ENCODE measurements at regions not wholly inside any gene's neighbourhood (a gene's known extent, or its start where the extent isn't known, plus 50 kb on each side); places are given as distances from the start of the nearest gene placed in this dataset.

GRCh38 chr15:46242935-46243334, 608.1 kb downstream of the SQOR start:
- no peaks in the 10 kb centered on the region for H3K9me3 Mint-ChIP-seq (ENCODE audit: low read depth)
- H3K27me3 Mint-ChIP-seq = no peaks in the 10 kb centered on the region
- no peak overlapping the region for H3K27ac Mint-ChIP-seq
- DNase-seq (ENCODE audit: low spot score, unreplicated experiment) = no peak
- H3K4me1 Mint-ChIP-seq (ENCODE audit: low read depth) = peaks cover 3% of the 10 kb centered on the region
- H3K36me3 Mint-ChIP-seq (ENCODE audit: insufficient read depth) = no peaks in the 10 kb centered on the region
- no peak overlapping the region for H3K4me3 Mint-ChIP-seq (ENCODE audit: low read depth)
- no peak for TF ChIP-seq CTCF (IDR thresholded peaks at IDR 0.05; ENCODE audit: unreplicated experiment)

GRCh38 chr15:46251903-46252302, 617.1 kb downstream of the SQOR start:
- Mint-ChIP-seq H3K4me3 (ENCODE audit: low read depth) (no peak overlapping the region), H3K27me3 (no peaks in the 10 kb centered on the region), H3K9me3 (ENCODE audit: low read depth) (peaks cover 3% of the 10 kb centered on the region), H3K27ac (no peak overlapping the region), H3K4me1 (ENCODE audit: low read depth) (peaks cover 13% of the 10 kb centered on the region), H3K36me3 (ENCODE audit: insufficient read depth) (no peaks in the 10 kb centered on the region)
- TF ChIP-seq CTCF (IDR thresholded peaks at IDR 0.05; ENCODE audit: unreplicated experiment) = no peak
- no peak for DNase-seq (ENCODE audit: low spot score, unreplicated experiment)

GRCh38 chr15:46258056-46258455, 623.2 kb downstream of the SQOR start:
- no peak for DNase-seq (ENCODE audit: low spot score, unreplicated experiment)
- TF ChIP-seq CTCF (IDR thresholded peaks at IDR 0.05; ENCODE audit: unreplicated experiment) = no peak
- no peak overlapping the region for H3K4me3 Mint-ChIP-seq (ENCODE audit: low read depth)
- H3K36me3 Mint-ChIP-seq (ENCODE audit: insufficient read depth) = no peaks in the 10 kb centered on the region
- H3K27me3 Mint-ChIP-seq = no peaks in the 10 kb centered on the region
- no peaks in the 10 kb centered on the region for H3K4me1 Mint-ChIP-seq (ENCODE audit: low read depth)
- no peak overlapping the region for H3K27ac Mint-ChIP-seq
- H3K9me3 Mint-ChIP-seq (ENCODE audit: low read depth) = peaks cover 9% of the 10 kb centered on the region

GRCh38 chr15:46260937-46261336, 626.1 kb downstream of the SQOR start:
- Mint-ChIP-seq H3K9me3 (ENCODE audit: low read depth) (peaks cover 5% of the 10 kb centered on the region), H3K27me3 (no peaks in the 10 kb centered on the region), H3K36me3 (ENCODE audit: insufficient read depth) (no peaks in the 10 kb centered on the region), H3K4me3 (ENCODE audit: low read depth) (no peak overlapping the region), H3K27ac (no peak overlapping the region), H3K4me1 (ENCODE audit: low read depth) (no peaks in the 10 kb centered on the region)
- TF ChIP-seq CTCF (IDR thresholded peaks at IDR 0.05; ENCODE audit: unreplicated experiment) = no peak
- DNase-seq (ENCODE audit: low spot score, unreplicated experiment) = no peak

- no peak for DNase-seq (ENCODE audit: low spot score, unreplicated experiment)
- H3K27me3 Mint-ChIP-seq = no peaks in the 10 kb centered on the region
- no peak for TF ChIP-seq CTCF (IDR thresholded peaks at IDR 0.05; ENCODE audit: unreplicated experiment)
- H3K4me3 Mint-ChIP-seq (ENCODE audit: low read depth) = no peak overlapping the region
- peaks cover under 1% of the 10 kb centered on the region for H3K9me3 Mint-ChIP-seq (ENCODE audit: low read depth)
- H3K36me3 Mint-ChIP-seq (ENCODE audit: insufficient read depth) = no peaks in the 10 kb centered on the region
- no peak overlapping the region for H3K27ac Mint-ChIP-seq
- H3K4me1 Mint-ChIP-seq (ENCODE audit: low read depth) = no peaks in the 10 kb centered on the region
Observed at GRCh38 chr15:46265664-46266347, 631.0 kb downstream of the SQOR start.

Measured in progenitor cell of endocrine pancreas (in vitro differentiated cells).